Ishikawa (cell line): ENCODE measurements at regions not wholly inside any gene's neighbourhood (a gene's known extent, or its start where the extent isn't known, plus 50 kb on each side); places are given as distances from the start of the nearest gene placed in this dataset.

Experiments used
- CEBPB ChIP-seq: IDR thresholded peaks from 2 replicates; pipeline ENCODE4 v1.6.1; 2012
- CREB1 ChIP-seq: IDR thresholded peaks from 2 replicates; pipeline ENCODE4 v1.6.1; 2012; ENCODE audit warnings: low read depth
- EGR1 ChIP-seq: IDR thresholded peaks from 2 replicates; pipeline ENCODE4 v1.6.1; 2012
- EP300 ChIP-seq: IDR thresholded peaks from 2 replicates; pipeline ENCODE4 v1.6.1; 2012; ENCODE audit warnings: borderline replicate concordance
- FOXM1 ChIP-seq: IDR thresholded peaks from 2 replicates; pipeline ENCODE4 v1.6.1; 2012; ENCODE audit warnings: low read depth, borderline replicate concordance
- NFIC ChIP-seq: IDR thresholded peaks from 2 replicates; pipeline ENCODE4 v1.6.1; 2012
- RAD21 ChIP-seq: IDR thresholded peaks from 2 replicates; pipeline ENCODE4 v1.6.1; 2012; ENCODE audit warnings: low read depth
- REST ChIP-seq: IDR thresholded peaks from 2 replicates; pipeline ENCODE4 v1.6.1; 2012; ENCODE audit warnings: low read depth, mild to moderate bottlenecking
- TAF1 ChIP-seq: IDR thresholded peaks from 2 replicates; pipeline ENCODE4 v1.6.1; 2012; ENCODE audit warnings: low read depth, mild to moderate bottlenecking
- TCF12 ChIP-seq: IDR thresholded peaks from 2 replicates; pipeline ENCODE4 v1.6.1; 2012; ENCODE audit warnings: low read depth
- TEAD4 ChIP-seq: IDR thresholded peaks from 2 replicates; pipeline ENCODE4 v1.6.1; 2012
- YY1 ChIP-seq: IDR thresholded peaks from 2 replicates; pipeline ENCODE4 v1.6.1; 2012; ENCODE audit warnings: low read depth
- ZBTB7A ChIP-seq: IDR thresholded peaks from 2 replicates; pipeline ENCODE4 v1.6.1; 2012; ENCODE audit warnings: low read depth
- TF ChIP-seq, protein P1 (sequence below): IDR thresholded peaks from 2 replicates; pipeline ENCODE4 v1.6.1; 2012
- TF ChIP-seq, protein P2 (sequence below): IDR thresholded peaks from 2 replicates; pipeline ENCODE4 v1.6.1; 2012

- TF ChIP-seq, protein P1, sequence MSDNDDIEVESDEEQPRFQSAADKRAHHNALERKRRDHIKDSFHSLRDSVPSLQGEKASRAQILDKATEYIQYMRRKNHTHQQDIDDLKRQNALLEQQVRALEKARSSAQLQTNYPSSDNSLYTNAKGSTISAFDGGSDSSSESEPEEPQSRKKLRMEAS = no peak
- TF ChIP-seq TAF1 (no peak), EGR1 (no peak), ZBTB7A (no peak), CEBPB (no peak), EP300 (no peak), RAD21 (no peak), NFIC (no peak), TEAD4 (no peak), TCF12 (no peak)
- TF ChIP-seq, protein P2, sequence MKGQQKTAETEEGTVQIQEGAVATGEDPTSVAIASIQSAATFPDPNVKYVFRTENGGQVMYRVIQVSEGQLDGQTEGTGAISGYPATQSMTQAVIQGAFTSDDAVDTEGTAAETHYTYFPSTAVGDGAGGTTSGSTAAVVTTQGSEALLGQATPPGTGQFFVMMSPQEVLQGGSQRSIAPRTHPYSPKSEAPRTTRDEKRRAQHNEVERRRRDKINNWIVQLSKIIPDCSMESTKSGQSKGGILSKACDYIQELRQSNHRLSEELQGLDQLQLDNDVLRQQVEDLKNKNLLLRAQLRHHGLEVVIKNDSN = no peak
Observed at GRCh38 chr4:75327804-75328512, 186.2 kb downstream of the RCHY1 start.

GRCh38 chr4:75325318-75325979 is 188.8 kb downstream of the RCHY1 start:
- no peak for TF ChIP-seq EP300
- TF ChIP-seq TCF12 = no peak
- TF ChIP-seq, protein P1 = no peak
- TF ChIP-seq EGR1 = no peak
- no peak for TF ChIP-seq NFIC
- no peak for TF ChIP-seq YY1
- TF ChIP-seq TEAD4 = no peak
- TF ChIP-seq REST = no peak
- no peak for TF ChIP-seq ZBTB7A
- TF ChIP-seq CREB1 = no peak
- no peak for TF ChIP-seq CEBPB
- TF ChIP-seq FOXM1 = no peak
- no peak for TF ChIP-seq TAF1
- no peak for TF ChIP-seq RAD21
- TF ChIP-seq, protein P2 = no peak

DNA sequence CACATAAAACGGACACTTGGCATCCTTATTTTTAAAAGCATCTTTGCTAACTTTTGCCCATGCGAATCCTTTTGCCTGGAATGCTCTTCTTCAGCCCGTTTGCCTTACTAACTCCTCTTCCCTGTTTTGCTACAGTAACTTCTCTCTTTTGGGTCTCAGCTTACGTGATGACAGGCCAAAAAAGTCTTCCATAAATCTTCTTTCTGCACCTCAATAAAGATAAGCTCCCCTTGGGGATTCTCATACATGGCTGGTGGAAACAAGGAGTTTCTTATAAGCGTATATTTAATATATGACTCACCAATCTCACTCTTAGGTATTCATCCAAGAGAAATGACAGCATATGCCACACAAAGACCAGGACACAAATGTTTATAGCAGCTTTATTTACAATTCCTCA is 192.7 kb downstream of the RCHY1 start:
- TF ChIP-seq ZBTB7A = no peak
- TF ChIP-seq, protein P1 = no peak

DNA sequence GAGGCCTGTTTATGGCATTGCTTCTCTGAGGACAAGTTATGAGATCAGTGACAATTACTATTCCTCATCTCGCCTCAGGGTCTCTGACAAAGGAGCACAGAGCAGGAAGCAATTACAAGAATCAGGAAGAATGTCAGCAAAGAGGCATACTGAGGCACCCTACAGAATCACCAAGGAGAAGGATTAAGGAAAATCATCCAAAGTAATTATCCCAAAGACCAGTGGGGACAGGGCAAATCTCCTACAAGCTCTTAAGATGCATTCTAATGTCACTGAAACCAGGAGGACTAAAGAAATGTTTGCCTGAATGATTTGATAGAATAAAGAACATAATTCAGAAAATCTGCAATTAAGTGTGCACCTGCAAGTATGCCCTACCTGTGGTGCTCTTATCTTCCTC is 206.2 kb downstream of the RCHY1 start:
- TF ChIP-seq FOXM1 = no peak

GRCh38 chr4:75306506-75306905 is 207.7 kb downstream of the RCHY1 start:
- TF ChIP-seq, protein P2 = no peak
- TF ChIP-seq EP300 = no peak
- TF ChIP-seq FOXM1 = no peak

- TF ChIP-seq RAD21 (no peak), FOXM1 (no peak), YY1 (no peak), TAF1 (no peak), CEBPB (no peak), REST (no peak), ZBTB7A (no peak), CREB1 (no peak), EP300 (no peak), NFIC (no peak), TEAD4 (no peak), TCF12 (no peak)
- TF ChIP-seq, protein P1 = no peak
- TF ChIP-seq, protein P2 = no peak
Observed at GRCh38 chr4:75302648-75303047, 211.6 kb downstream of the RCHY1 start.
